ENCODE measurements at regions not wholly inside any gene's neighbourhood (a gene's known extent, or its start where the extent isn't known, plus 50 kb on each side); places are given as distances from the start of the nearest gene placed in this dataset.

DNA sequence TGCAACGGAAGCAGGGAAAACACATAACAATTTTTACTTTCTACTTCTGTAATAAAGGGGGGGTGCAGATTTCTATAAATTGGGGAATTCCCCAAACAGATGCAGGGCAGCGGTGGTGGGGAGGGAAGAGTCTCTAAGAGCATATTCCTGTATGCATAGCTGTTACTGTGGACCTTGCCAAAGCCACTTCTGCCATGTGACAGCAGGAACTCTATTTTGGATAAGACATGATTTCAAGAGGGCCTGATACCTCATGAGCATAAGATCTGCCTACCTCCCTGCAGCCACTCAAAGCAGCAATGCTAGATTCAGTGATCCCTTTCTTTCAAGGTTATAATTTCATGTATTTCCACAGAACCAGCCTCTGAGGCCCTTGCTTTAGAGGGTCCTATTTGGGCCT lies 86.2 kb upstream of the CNKSR3 start:
- no peak overlapping the region for H3K4me3 Mint-ChIP-seq (ENCODE audit: unreplicated experiment)
- H3K27me3 Mint-ChIP-seq (ENCODE audit: low read depth), result no peaks in the 10 kb centered on the region
- H3K9me3 Mint-ChIP-seq (ENCODE audit: low read depth), result no peaks in the 10 kb centered on the region
- no peak for TF ChIP-seq CTCF (IDR thresholded peaks at IDR 0.05)
- peaks cover 8% of the 10 kb centered on the region for H3K4me1 Mint-ChIP-seq (ENCODE audit: low read depth)
- no peak for DNase-seq (ENCODE audit: low spot score)
- no peak overlapping the region for H3K27ac Mint-ChIP-seq (ENCODE audit: unreplicated experiment)
- no peaks in the 10 kb centered on the region for H3K36me3 Mint-ChIP-seq (ENCODE audit: low read depth)

- no peak for TF ChIP-seq CTCF (IDR thresholded peaks at IDR 0.05)
- no peak overlapping the region for H3K4me3 Mint-ChIP-seq (ENCODE audit: unreplicated experiment)
- H3K9me3 Mint-ChIP-seq (ENCODE audit: low read depth), result peaks cover 3% of the 10 kb centered on the region
- H3K4me1 Mint-ChIP-seq (ENCODE audit: low read depth), result peaks cover 14% of the 10 kb centered on the region
- DNase-seq (ENCODE audit: low spot score), result no peak
- no peak overlapping the region for H3K27ac Mint-ChIP-seq (ENCODE audit: unreplicated experiment)
- no peaks in the 10 kb centered on the region for H3K36me3 Mint-ChIP-seq (ENCODE audit: low read depth)
- H3K27me3 Mint-ChIP-seq (ENCODE audit: low read depth), result no peaks in the 10 kb centered on the region
Measured at GRCh38 chr6:154598399-154598798, 87.9 kb upstream of the CNKSR3 start.

DNA sequence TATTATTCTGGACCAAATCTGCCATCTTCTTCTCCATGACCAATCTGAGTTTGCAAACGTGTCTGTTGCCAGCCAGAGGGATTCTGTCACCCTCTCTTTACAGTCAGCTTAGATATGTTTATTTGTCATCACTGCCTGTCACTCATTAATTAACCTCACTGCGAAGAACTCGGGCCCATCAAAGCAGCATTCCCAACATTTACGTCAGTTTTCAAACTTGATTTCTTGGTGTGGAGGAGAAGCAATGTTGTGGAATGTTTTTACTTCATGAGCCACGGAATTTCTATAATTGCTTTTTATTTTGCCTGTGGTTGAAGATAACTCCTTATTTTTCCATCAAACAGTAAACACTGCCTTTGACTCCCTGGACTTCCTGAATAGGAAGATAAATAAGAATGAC lies 91.8 kb upstream of the CNKSR3 start:
- H3K27ac Mint-ChIP-seq (ENCODE audit: unreplicated experiment), result peak overlapping the region; percentile 71
- no peak for DNase-seq (ENCODE audit: low spot score)
- peaks cover 3% of the 10 kb centered on the region for H3K9me3 Mint-ChIP-seq (ENCODE audit: low read depth)
- peaks cover 10% of the 10 kb centered on the region for H3K4me1 Mint-ChIP-seq (ENCODE audit: low read depth)
- no peak for TF ChIP-seq CTCF (IDR thresholded peaks at IDR 0.05)
- no peaks in the 10 kb centered on the region for H3K27me3 Mint-ChIP-seq (ENCODE audit: low read depth)
- no peaks in the 10 kb centered on the region for H3K36me3 Mint-ChIP-seq (ENCODE audit: low read depth)
- H3K4me3 Mint-ChIP-seq (ENCODE audit: unreplicated experiment), result no peak overlapping the region

DNA sequence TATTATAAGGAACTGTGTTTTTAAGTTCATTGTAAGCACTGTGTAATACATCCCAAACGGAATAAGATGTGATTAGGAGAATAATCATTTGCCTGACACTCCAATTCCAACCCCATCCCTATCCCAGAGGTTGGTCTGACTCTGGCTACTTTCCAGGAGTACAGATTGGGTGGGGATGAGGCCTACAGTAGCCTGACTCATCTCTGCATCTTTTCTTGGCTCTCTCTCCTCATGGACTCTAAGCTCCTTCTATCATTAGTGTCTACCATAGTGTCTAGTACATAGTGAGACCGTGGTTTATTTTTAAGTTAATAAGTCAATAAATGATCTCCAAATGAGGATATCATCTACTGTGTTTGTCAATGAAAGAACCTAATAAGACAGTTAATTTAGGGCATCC lies 92.2 kb upstream of the CNKSR3 start:
- Mint-ChIP-seq H3K4me1 (ENCODE audit: low read depth) (peaks cover 12% of the 10 kb centered on the region), H3K27ac (ENCODE audit: unreplicated experiment) (no peak overlapping the region), H3K27me3 (ENCODE audit: low read depth) (no peaks in the 10 kb centered on the region), H3K36me3 (ENCODE audit: low read depth) (no peaks in the 10 kb centered on the region), H3K4me3 (ENCODE audit: unreplicated experiment) (no peak overlapping the region), H3K9me3 (ENCODE audit: low read depth) (peaks cover 3% of the 10 kb centered on the region)
- TF ChIP-seq CTCF (IDR thresholded peaks at IDR 0.05), result no peak
- DNase-seq (ENCODE audit: low spot score), result no peak

GRCh38 chr6:154604119-154604518 lies 93.6 kb upstream of the CNKSR3 start:
- no peak overlapping the region for H3K4me3 Mint-ChIP-seq (ENCODE audit: unreplicated experiment)
- no peak for DNase-seq (ENCODE audit: low spot score)
- H3K27me3 Mint-ChIP-seq (ENCODE audit: low read depth), result no peaks in the 10 kb centered on the region
- peaks cover 14% of the 10 kb centered on the region for H3K4me1 Mint-ChIP-seq (ENCODE audit: low read depth)
- H3K27ac Mint-ChIP-seq (ENCODE audit: unreplicated experiment), result no peak overlapping the region
- H3K9me3 Mint-ChIP-seq (ENCODE audit: low read depth), result peaks cover 3% of the 10 kb centered on the region
- no peak for TF ChIP-seq CTCF (IDR thresholded peaks at IDR 0.05)
- H3K36me3 Mint-ChIP-seq (ENCODE audit: low read depth), result no peaks in the 10 kb centered on the region
